SHP77 (cell line): ENCODE measurements at regions not wholly inside any gene's neighbourhood (a gene's known extent, or its start where the extent isn't known, plus 50 kb on each side); places are given as distances from the start of the nearest gene placed in this dataset.
"Not testable (repeated sequence)": the region's sequence is repeated elsewhere in the genome, so short reads cannot be mapped to it uniquely, and the experiment has no call there.

Source experiments
- DNase-seq, 2 experiments: peaks; one replicate each; lab custom pipeline; 2025; lab: John Stamatoyannopoulos, UW

GRCh38 chr12:16857456-16857923 is 251.5 kb upstream of the LMO3 start:
- DNase-seq, result no peak

GRCh38 chr12:16854465-16854864 is 248.5 kb upstream of the LMO3 start:
- no peak for DNase-seq

- DNase-seq, result no peak
These were observed 243.5 kb upstream of the LMO3 start for GRCh38 chr12:16849473-16849872.

GRCh38 chr12:16844875-16845274 is 238.9 kb upstream of the LMO3 start:
- no peak for DNase-seq

GRCh38 chr12:16833376-16834015 is 227.5 kb upstream of the LMO3 start:
- DNase-seq, result no peak

- DNase-seq, result no peak
These were observed 222.9 kb upstream of the LMO3 start for GRCh38 chr12:16828891-16829290.

GRCh38 chr12:16807731-16808130 is 201.8 kb upstream of the LMO3 start:
- no peak for DNase-seq

GRCh38 chr12:16796168-16796567 is 190.2 kb upstream of the LMO3 start:
- no peak for DNase-seq

GRCh38 chr12:16789204-16789790 is 183.3 kb upstream of the LMO3 start:
- no peak for DNase-seq

- DNase-seq, result no peak
These were observed 182.7 kb upstream of the LMO3 start for GRCh38 chr12:16788506-16789203.

- no peak for DNase-seq
These were observed 180.0 kb upstream of the LMO3 start for GRCh38 chr12:16785953-16786352.

GRCh38 chr12:16785524-16785923 is 179.6 kb upstream of the LMO3 start:
- DNase-seq, result no peak

GRCh38 chr12:16769129-16769528 is 163.2 kb upstream of the LMO3 start:
- DNase-seq, result not testable (repeated sequence)

GRCh38 chr12:16766736-16767135 is 160.8 kb upstream of the LMO3 start:
- DNase-seq, result no peak

GRCh38 chr12:16763901-16764300 is 157.9 kb upstream of the LMO3 start:
- DNase-seq, result no peak

GRCh38 chr12:16756833-16757555 is 151.0 kb upstream of the LMO3 start:
- DNase-seq, result no peak

- DNase-seq, result no peak
These were observed 124.8 kb upstream of the LMO3 start for GRCh38 chr12:16730772-16731171.

GRCh38 chr12:16726879-16727278 is 120.9 kb upstream of the LMO3 start:
- DNase-seq, result no peak

GRCh38 chr12:16719713-16720416 is 113.9 kb upstream of the LMO3 start:
- no peak for DNase-seq

- DNase-seq, result no peak
These were observed 111.0 kb upstream of the LMO3 start for GRCh38 chr12:16716928-16717327.

- no peak for DNase-seq
These were observed 86.1 kb upstream of the LMO3 start for GRCh38 chr12:16692099-16692498.

- DNase-seq, result no peak
These were observed 85.7 kb upstream of the LMO3 start for GRCh38 chr12:16691624-16692023.
